SK-N-SH (cell line): ENCODE measurements at regions not wholly inside any gene's neighbourhood (a gene's known extent, or its start where the extent isn't known, plus 50 kb on each side); places are given as distances from the start of the nearest gene placed in this dataset.

Source experiments
- CTCF ChIP-seq: fragments of 200-600 bp; sonication (generic); IDR thresholded peaks from 2 replicates; pipeline ENCODE4 v1.6.1; 2017; ENCODE audit warnings: antibody characterized with exemption, mild to moderate bottlenecking, moderate library complexity
- GATA2 ChIP-seq: sonication (generic); formaldehyde crosslinking; IDR thresholded peaks from 2 replicates; pipeline ENCODE4 v1.5.0; 2020; ENCODE audit warnings: mild to moderate bottlenecking, missing genetic modification reagents
- MAX ChIP-seq: IDR thresholded peaks from 2 replicates; pipeline ENCODE4 v1.4.0; 2012; ENCODE audit warnings: low read depth
- MEF2A ChIP-seq: IDR thresholded peaks from 2 replicates; pipeline ENCODE4 v1.4.0; 2012; ENCODE audit warnings: low read depth, borderline replicate concordance
- POLR2AphosphoS5 ChIP-seq: IDR thresholded peaks from 2 replicates; pipeline ENCODE4 v1.6.1; 2012; ENCODE audit warnings: low read depth, low read length
- RAD21 ChIP-seq: IDR thresholded peaks from 2 replicates; pipeline ENCODE4 v1.6.1; 2012; ENCODE audit warnings: mild to moderate bottlenecking, low read length
- REST ChIP-seq: IDR thresholded peaks from 2 replicates; pipeline ENCODE4 v1.6.1; 2012; ENCODE audit warnings: mild to moderate bottlenecking, low read depth, low read length, moderate library complexity
- SIN3A ChIP-seq: IDR thresholded peaks from 2 replicates; pipeline ENCODE4 v1.6.1; 2012; ENCODE audit warnings: low read depth, mild to moderate bottlenecking, low read length, moderate library complexity, borderline replicate concordance
- SMC3 ChIP-seq: IDR thresholded peaks from 2 replicates; pipeline ENCODE4 v1.6.1; 2012; ENCODE audit warnings: low read depth, low read length, improper control_type of control experiment
- USF1 ChIP-seq: IDR thresholded peaks from 2 replicates; pipeline ENCODE4 v1.4.0; 2012; ENCODE audit warnings: low read depth, borderline replicate concordance

GRCh38 chr3:104474011-104474410 lies 892.7 kb upstream of the ALCAM start:
- TF ChIP-seq REST (no peak), CTCF (no peak), RAD21 (no peak), POLR2AphosphoS5 (no peak), SIN3A (no peak), MEF2A (no peak), USF1 (no peak), MAX (no peak), GATA2 (CRISPR knock-in tag) (no peak), SMC3 (no peak)
